ENCODE measurements at regions not wholly inside any gene's neighbourhood (a gene's known extent, or its start where the extent isn't known, plus 50 kb on each side); places are given as distances from the start of the nearest gene placed in this dataset.

DNA sequence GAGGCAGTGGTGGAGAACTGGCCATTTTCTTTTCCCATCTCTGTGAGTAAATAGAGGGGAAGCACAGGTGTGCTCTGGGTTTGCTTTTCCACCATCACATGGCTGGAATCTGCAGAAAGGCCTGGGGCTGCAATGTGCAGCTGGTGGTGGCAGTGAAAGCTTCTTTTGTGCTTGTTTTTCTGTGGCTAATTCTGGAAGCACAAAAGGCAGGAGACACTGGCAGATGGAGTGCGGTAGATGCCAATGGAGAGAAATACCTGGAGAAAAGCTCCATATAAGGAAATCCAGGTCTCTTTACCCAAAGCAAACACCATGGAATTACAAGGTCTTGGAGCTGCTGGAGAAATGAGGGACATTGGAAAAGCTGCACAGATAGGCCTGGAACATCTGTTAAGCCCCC is 146.9 kb downstream of the HAPSTR1 start:
- no peaks in the 10 kb centered on the region for H3K36me3 ChIP-seq
- no peak overlapping the region for H3K27ac ChIP-seq
- WGBS, 2 donors = 100% methylated on average over 1 of the region's 1 CpG; no CpG with 5 or more reads in 1 of the 2 donors
- H3K9me3 ChIP-seq = no peaks in the 10 kb centered on the region
- H3K27me3 ChIP-seq = no peaks in the 10 kb centered on the region
- DNase-seq = no peak
- intact Hi-C loops (cut with DNase I) = no loop called here
- no peak overlapping the region for H3K4me3 ChIP-seq
- no peak for TF ChIP-seq POLR2A (IDR thresholded peaks at IDR 0.05)
- TF ChIP-seq, protein P1, sequence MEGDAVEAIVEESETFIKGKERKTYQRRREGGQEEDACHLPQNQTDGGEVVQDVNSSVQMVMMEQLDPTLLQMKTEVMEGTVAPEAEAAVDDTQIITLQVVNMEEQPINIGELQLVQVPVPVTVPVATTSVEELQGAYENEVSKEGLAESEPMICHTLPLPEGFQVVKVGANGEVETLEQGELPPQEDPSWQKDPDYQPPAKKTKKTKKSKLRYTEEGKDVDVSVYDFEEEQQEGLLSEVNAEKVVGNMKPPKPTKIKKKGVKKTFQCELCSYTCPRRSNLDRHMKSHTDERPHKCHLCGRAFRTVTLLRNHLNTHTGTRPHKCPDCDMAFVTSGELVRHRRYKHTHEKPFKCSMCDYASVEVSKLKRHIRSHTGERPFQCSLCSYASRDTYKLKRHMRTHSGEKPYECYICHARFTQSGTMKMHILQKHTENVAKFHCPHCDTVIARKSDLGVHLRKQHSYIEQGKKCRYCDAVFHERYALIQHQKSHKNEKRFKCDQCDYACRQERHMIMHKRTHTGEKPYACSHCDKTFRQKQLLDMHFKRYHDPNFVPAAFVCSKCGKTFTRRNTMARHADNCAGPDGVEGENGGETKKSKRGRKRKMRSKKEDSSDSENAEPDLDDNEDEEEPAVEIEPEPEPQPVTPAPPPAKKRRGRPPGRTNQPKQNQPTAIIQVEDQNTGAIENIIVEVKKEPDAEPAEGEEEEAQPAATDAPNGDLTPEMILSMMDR (IDR thresholded peaks at IDR 0.05) = no peak
- no peaks in the 10 kb centered on the region for H3K4me1 ChIP-seq

DNA sequence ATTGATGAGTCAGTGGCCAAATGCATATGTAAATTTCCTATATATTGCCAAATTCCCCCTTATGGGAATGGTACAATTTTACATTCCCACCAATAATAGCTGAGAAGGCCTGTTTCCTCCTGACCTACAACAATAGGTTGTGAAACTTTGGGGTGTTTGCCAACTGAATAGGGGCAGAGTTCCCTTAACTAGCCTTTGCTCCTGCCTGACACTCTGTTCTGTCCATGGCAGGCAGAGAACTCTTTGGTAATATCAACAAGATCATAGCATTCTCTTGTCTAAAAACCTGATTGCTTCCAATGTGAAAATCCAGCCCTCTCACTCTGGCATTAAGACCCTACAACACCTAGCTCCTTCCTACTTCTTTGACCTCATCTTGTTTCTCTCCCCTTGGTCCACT is 149.7 kb downstream of the HAPSTR1 start:
- H3K27me3 ChIP-seq = no peaks in the 10 kb centered on the region
- H3K9me3 ChIP-seq = no peaks in the 10 kb centered on the region
- no peak overlapping the region for H3K27ac ChIP-seq
- no peak for DNase-seq
- no peaks in the 10 kb centered on the region for H3K4me1 ChIP-seq
- TF ChIP-seq, protein P1 (IDR thresholded peaks at IDR 0.05) = no peak
- no peak for TF ChIP-seq POLR2A (IDR thresholded peaks at IDR 0.05)
- H3K4me3 ChIP-seq = no peak overlapping the region
- no peaks in the 10 kb centered on the region for H3K36me3 ChIP-seq
- intact Hi-C loops (cut with DNase I) = no loop called here

DNA sequence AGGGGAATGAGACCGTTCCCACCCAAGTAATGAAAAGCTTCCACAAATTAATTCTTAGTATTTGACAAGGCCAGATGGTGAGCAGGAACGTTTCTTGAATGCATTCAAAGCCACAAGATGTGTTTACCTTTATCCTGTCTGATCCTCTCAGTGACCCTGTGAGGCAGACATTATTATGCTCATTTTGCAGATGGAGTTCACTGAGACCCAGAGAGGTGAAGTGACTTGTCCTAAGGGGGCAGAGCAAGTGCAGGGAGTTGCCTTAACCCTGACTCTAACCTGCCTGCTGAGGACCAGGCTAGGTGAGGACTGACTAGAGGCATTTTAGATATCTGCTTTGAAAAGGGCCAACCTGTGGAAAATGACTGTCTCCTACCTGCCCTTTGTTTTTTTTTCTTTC is 156.7 kb downstream of the HAPSTR1 start:
- 11 to 13% methylated on average over 2 of the region's 2 CpGs for WGBS, 2 donors
- Histone ChIP-seq H3K4me1 (no peaks in the 10 kb centered on the region), H3K9me3 (no peaks in the 10 kb centered on the region), H3K4me3 (no peak overlapping the region), H3K27me3 (peaks cover 0 to 9% (median 0%) of the 10 kb centered on the region in 4 donors), H3K36me3 (no peaks in the 10 kb centered on the region), H3K27ac (no peak overlapping the region)
- DNase-seq = no peak
- TF ChIP-seq, protein P1 (IDR thresholded peaks at IDR 0.05) = no peak
- no peak for TF ChIP-seq POLR2A (IDR thresholded peaks at IDR 0.05)
- intact Hi-C loops (cut with DNase I) = no loop called here

DNA sequence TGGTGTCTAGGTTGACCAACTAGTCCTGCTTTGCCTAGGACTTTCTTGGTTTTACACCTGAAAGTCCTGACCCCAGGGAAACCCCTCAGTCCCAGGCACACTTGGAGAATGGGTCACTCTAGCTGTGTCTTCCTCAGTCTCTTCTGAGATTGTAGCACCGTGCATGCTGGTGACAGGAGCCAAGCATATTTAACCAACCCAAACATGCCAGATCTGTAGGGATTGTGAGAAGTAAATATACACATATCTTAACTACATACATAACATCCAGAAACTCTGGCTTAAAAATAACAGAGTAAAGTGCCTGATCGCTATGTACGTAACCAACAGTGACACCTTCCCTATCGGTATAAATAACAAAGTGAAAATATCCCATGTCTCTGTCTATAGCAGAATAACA is 158.1 kb downstream of the HAPSTR1 start:
- WGBS, 2 donors = 57 to 79% methylated on average over 4 of the region's 4 CpGs
- no peaks in the 10 kb centered on the region for H3K4me1 ChIP-seq
- no peak for TF ChIP-seq POLR2A (IDR thresholded peaks at IDR 0.05)
- TF ChIP-seq, protein P1 (IDR thresholded peaks at IDR 0.05) = no peak

DNA sequence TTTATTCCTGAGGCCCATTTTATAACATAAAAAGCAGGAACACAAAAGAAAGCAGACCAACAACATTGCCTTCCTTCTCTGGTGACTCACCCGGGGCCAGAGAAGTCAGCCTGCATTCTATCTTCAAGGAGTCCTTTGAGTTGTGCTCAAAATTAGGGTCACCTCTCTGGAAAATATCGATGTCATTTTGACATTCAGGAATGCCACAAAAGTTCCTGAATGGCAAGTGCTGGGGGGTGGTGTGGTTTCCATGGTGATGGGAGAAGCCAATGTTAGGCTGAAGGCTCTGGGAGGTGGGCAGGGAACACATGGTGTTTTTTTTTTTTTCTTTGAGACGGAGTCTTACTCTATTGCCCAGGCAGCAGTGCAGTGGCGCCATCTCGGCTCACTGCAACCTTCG is 159.6 kb downstream of the HAPSTR1 start:
- intact Hi-C loops (cut with DNase I) = no loop called here
- WGBS, 2 donors = 60 to 78% methylated on average over 6 of the region's 6 CpGs

More for the DNA sequence above, 158.1 kb downstream of the HAPSTR1 start:
- no peak for DNase-seq
- Histone ChIP-seq H3K4me3 (no peak overlapping the region), H3K27ac (no peak overlapping the region), H3K27me3 (peaks cover 0 to 16% (median 0%) of the 10 kb centered on the region in 4 donors), H3K9me3 (no peaks in the 10 kb centered on the region), H3K36me3 (no peaks in the 10 kb centered on the region)
- intact Hi-C loops (cut with DNase I) = no loop called here

More for the DNA sequence above, 159.6 kb downstream of the HAPSTR1 start:
- Histone ChIP-seq H3K27ac (no peak overlapping the region), H3K27me3 (peaks cover 0 to 27% (median 0%) of the 10 kb centered on the region in 4 donors), H3K9me3 (no peaks in the 10 kb centered on the region), H3K4me1 (no peaks in the 10 kb centered on the region), H3K36me3 (no peaks in the 10 kb centered on the region), H3K4me3 (no peak overlapping the region)
- TF ChIP-seq, protein P1 (IDR thresholded peaks at IDR 0.05) = no peak
- no peak for TF ChIP-seq POLR2A (IDR thresholded peaks at IDR 0.05)
- DNase-seq = no peak
